ENCODE measurements at regions not wholly inside any gene's neighbourhood (a gene's known extent, or its start where the extent isn't known, plus 50 kb on each side); places are given as distances from the start of the nearest gene placed in this dataset.

- peaks cover 10% of the 10 kb centered on the region for H3K4me1 Mint-ChIP-seq
- TF ChIP-seq EZH2phosphoT487 (IDR thresholded peaks at IDR 0.05): no peak
- no peak for TF ChIP-seq EZH2 (IDR thresholded peaks at IDR 0.05)
- no peak for TF ChIP-seq CTCF (IDR thresholded peaks at IDR 0.05)
- H3K4me3 Mint-ChIP-seq: no peak overlapping the region
- H4K20me1 ChIP-seq (ENCODE audit: low read depth): no peaks in the 10 kb centered on the region
- no peaks in the 10 kb centered on the region for H3F3A ChIP-seq (ENCODE audit: low read depth)
- peaks cover 12% of the 10 kb centered on the region for H3K4me1 ChIP-seq
- no peaks in the 10 kb centered on the region for H3K27me3 ChIP-seq
- H3K9ac ChIP-seq: no peak overlapping the region
- H3K9me3 Mint-ChIP-seq: no peaks in the 10 kb centered on the region
- H3K4me2 ChIP-seq: no peak overlapping the region
- no peak overlapping the region for H3K27ac ChIP-seq
- H3K27me3 Mint-ChIP-seq (ENCODE audit: insufficient read depth, low read depth): peaks cover 2% of the 10 kb centered on the region
- no peaks in the 10 kb centered on the region for H3K36me3 ChIP-seq
- no peaks in the 10 kb centered on the region for H3K36me3 Mint-ChIP-seq
- H3K9me3 ChIP-seq (ENCODE audit: low read depth): no peaks in the 10 kb centered on the region
- H3K4me3 ChIP-seq: no peak overlapping the region
- no peak for DNase-seq (ENCODE audit: low spot score)
- H3K79me2 ChIP-seq (ENCODE audit: low read depth): no peaks in the 10 kb centered on the region
- H3K27ac Mint-ChIP-seq: no peak overlapping the region
- H2AFZ ChIP-seq (replicated peaks): no peak overlapping the region
Observed at GRCh38 chr2:118565301-118565700, 282.1 kb downstream of the EN1 start.

DNA sequence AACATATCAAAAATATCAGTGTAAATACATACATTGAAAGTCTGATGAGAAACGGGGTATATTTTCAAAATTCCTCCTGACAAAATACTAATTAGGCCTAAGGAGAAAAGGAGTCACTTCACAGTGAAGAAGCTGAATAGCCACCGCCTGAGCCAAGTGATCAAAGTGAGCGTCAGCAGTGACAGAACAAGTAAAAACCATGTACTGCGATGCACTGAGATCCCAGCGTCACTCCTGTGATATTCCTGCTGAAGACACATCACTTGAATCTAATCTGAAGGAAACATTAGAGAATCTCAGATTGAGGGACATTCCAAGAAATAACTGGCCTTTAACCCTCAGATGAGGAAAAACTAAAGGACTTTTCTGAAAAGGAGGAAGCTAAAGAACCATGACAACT, 285.3 kb downstream of the EN1 start:
- no peaks in the 10 kb centered on the region for H3K36me3 Mint-ChIP-seq
- no peak for DNase-seq (ENCODE audit: low spot score)
- no peak overlapping the region for H3K4me3 Mint-ChIP-seq

DNA sequence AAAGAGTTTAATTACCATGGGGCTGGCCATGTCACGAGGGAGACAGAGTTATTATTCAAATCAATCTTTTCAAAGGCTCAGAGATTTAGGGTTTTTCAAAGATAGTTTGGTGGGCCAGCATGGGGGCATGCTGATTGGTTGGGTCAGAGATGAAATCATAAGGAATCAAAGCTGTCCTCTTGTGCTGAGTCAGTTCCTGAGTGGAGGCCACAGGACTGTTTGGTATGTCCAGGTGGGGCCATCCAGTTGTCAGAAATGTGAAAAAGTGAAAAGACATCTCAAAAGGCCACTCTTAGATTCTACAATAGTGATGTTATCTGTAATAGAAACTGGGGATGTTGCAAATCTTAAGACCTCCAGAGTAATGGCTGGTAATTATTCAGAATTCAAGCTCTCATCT, 288.6 kb downstream of the EN1 start:
- no peaks in the 10 kb centered on the region for H3K4me1 Mint-ChIP-seq
- no peaks in the 10 kb centered on the region for H3K4me1 ChIP-seq

More for the DNA sequence above, 285.3 kb downstream of the EN1 start:
- Histone ChIP-seq H3K27ac (no peak overlapping the region), H3F3A (ENCODE audit: low read depth) (no peaks in the 10 kb centered on the region), H3K4me3 (no peak overlapping the region), H3K27me3 (no peaks in the 10 kb centered on the region), H3K9me3 (ENCODE audit: low read depth) (no peaks in the 10 kb centered on the region), H3K9ac (no peak overlapping the region), H3K79me2 (ENCODE audit: low read depth) (no peaks in the 10 kb centered on the region), H4K20me1 (ENCODE audit: low read depth) (no peaks in the 10 kb centered on the region), H3K4me1 (peaks cover 9% of the 10 kb centered on the region), H3K4me2 (no peak overlapping the region), H3K36me3 (no peaks in the 10 kb centered on the region), H2AFZ (replicated peaks) (no peak overlapping the region)
- TF ChIP-seq CTCF (IDR thresholded peaks at IDR 0.05): no peak
- TF ChIP-seq EZH2 (IDR thresholded peaks at IDR 0.05): no peak
- no peak for TF ChIP-seq EZH2phosphoT487 (IDR thresholded peaks at IDR 0.05)
- no peak overlapping the region for H3K27ac Mint-ChIP-seq
- H3K4me1 Mint-ChIP-seq: peaks cover 9% of the 10 kb centered on the region
- H3K9me3 Mint-ChIP-seq: no peaks in the 10 kb centered on the region
- peaks cover 5% of the 10 kb centered on the region for H3K27me3 Mint-ChIP-seq (ENCODE audit: insufficient read depth, low read depth)

More for the DNA sequence above, 288.6 kb downstream of the EN1 start:
- H3K27me3 Mint-ChIP-seq (ENCODE audit: insufficient read depth, low read depth): peaks cover 4% of the 10 kb centered on the region
- no peak overlapping the region for H2AFZ ChIP-seq (replicated peaks)
- no peaks in the 10 kb centered on the region for H3K9me3 Mint-ChIP-seq
- no peak overlapping the region for H3K4me3 ChIP-seq
- no peak overlapping the region for H3K4me3 Mint-ChIP-seq
- H3K9ac ChIP-seq: no peak overlapping the region
- H3K27me3 ChIP-seq: no peaks in the 10 kb centered on the region
- no peak for DNase-seq (ENCODE audit: low spot score)
- no peak overlapping the region for H3K27ac ChIP-seq
- H3K36me3 ChIP-seq: no peaks in the 10 kb centered on the region
- no peak overlapping the region for H3K4me2 ChIP-seq
- no peak overlapping the region for H3K27ac Mint-ChIP-seq
- no peaks in the 10 kb centered on the region for H3K79me2 ChIP-seq (ENCODE audit: low read depth)
- no peaks in the 10 kb centered on the region for H3K36me3 Mint-ChIP-seq
- H3K9me3 ChIP-seq (ENCODE audit: low read depth): no peaks in the 10 kb centered on the region
- no peaks in the 10 kb centered on the region for H3F3A ChIP-seq (ENCODE audit: low read depth)
- no peak for TF ChIP-seq EZH2 (IDR thresholded peaks at IDR 0.05)
- no peak for TF ChIP-seq CTCF (IDR thresholded peaks at IDR 0.05)
- TF ChIP-seq EZH2phosphoT487 (IDR thresholded peaks at IDR 0.05): no peak
- H4K20me1 ChIP-seq (ENCODE audit: low read depth): no peaks in the 10 kb centered on the region

Data from neural progenitor cell (in vitro differentiated cells).